A549 (cell line): ENCODE measurements at regions not wholly inside any gene's neighbourhood (a gene's known extent, or its start where the extent isn't known, plus 50 kb on each side); places are given as distances from the start of the nearest gene placed in this dataset.

Experiments
- ATAC-seq, 2 experiments: fragments of 200-7000 bp in 1 of 2; fragments of >200 bp in 1 of 2; cut with Nextera tagmentation in 1 of 2; cut with Tn5 transposase in 1 of 2; 3 replicates each; pipeline versions ENCODE4 v1.8.0 to v1.9.1; 2018 to 2020; ENCODE audit warnings: mild to moderate bottlenecking in 1 of 2, moderate library complexity in 1 of 2
- CTCF ChIA-PET: fragments of 300-600 bp; sonication (Branson Sonifier 250); formaldehyde crosslinking; extraction: SDS; loops from one replicate; lab custom pipeline; 2021; ENCODE audit warnings: antibody characterized with exemption, inconsistent platforms; lab: Yijun Ruan, JAX
- POLR2A ChIA-PET: fragments of 350-600 bp; formaldehyde crosslinking; extraction: SDS; loops from one replicate; lab custom pipeline; 2021; ENCODE audit warnings: antibody characterized with exemption, inconsistent platforms; lab: Yijun Ruan, JAX
- DNase-seq, 2 experiments: peaks; one replicate each; pipeline versions ENCODE4 v3.0.0 to v3.0.0-alpha.2; 2011 to 2016; ENCODE audit warnings: low read depth in 1 of 2, low spot score in 1 of 2
- FAIRE-seq: peaks from 2 replicates; lab custom pipeline; 2011; peaks lifted over from hg19 to GRCh38; lab: Jason Lieb, UNC
- H3K27ac ChIP-seq, 2 experiments: fragments of >200 bp; sonication (Bioruptor Twin); formaldehyde crosslinking; 3 replicates each; pipeline ENCODE4 v1.5.1; 2016 to 2017
- H3K4me1 ChIP-seq: fragments of >200 bp; sonication (Bioruptor Twin); formaldehyde crosslinking; 3 replicates; pipeline ENCODE4 v1.6.1; 2016
- H3K4me2 ChIP-seq: fragments of >200 bp; sonication (Bioruptor Twin); formaldehyde crosslinking; 3 replicates; pipeline ENCODE4 v1.6.1; 2016
- H3K4me3 ChIP-seq: fragments of >200 bp; sonication (Bioruptor Twin); formaldehyde crosslinking; 3 replicates; pipeline ENCODE4 v1.5.1; 2016
- H3K9me3 ChIP-seq: fragments of >200 bp; sonication (Bioruptor Twin); formaldehyde crosslinking; 3 replicates; pipeline ENCODE4 v1.6.1; 2016
- CBX2 ChIP-seq: fragments of 200-600 bp; sonication (generic); IDR thresholded peaks from 2 replicates; pipeline ENCODE4 v1.6.1; 2016; ENCODE audit warnings: low read depth, mild to moderate bottlenecking, borderline replicate concordance
- CHD2 ChIP-seq: fragments of 150-350 bp; IDR thresholded peaks from 2 replicates; pipeline ENCODE4 v1.6.1; 2014; ENCODE audit warnings: low read length; ENCODE audit not compliant: partially characterized antibody
- CHD4 ChIP-seq: fragments of 200-600 bp; sonication (generic); IDR thresholded peaks from 2 replicates; pipeline ENCODE4 v1.6.1; 2016; ENCODE audit warnings: antibody characterized with exemption, mild to moderate bottlenecking, borderline replicate concordance
- EHF ChIP-seq: fragments of 250-450 bp; sonication (Bioruptor Pico); IDR thresholded peaks from 2 replicates; pipeline ENCODE4 v1.5.0; 2020; ENCODE audit warnings: mild to moderate bottlenecking
- ESRRA ChIP-seq: fragments of 150-350 bp; IDR thresholded peaks from 2 replicates; pipeline ENCODE4 v1.6.1; 2014; ENCODE audit warnings: mild to moderate bottlenecking, low read length, borderline replicate concordance
- FOSB ChIP-seq: fragments of 250-450 bp; sonication (Bioruptor Pico); IDR thresholded peaks from 2 replicates; pipeline ENCODE4 v1.5.0; 2020; ENCODE audit warnings: mild to moderate bottlenecking, moderate library complexity
- FOXS1 ChIP-seq: fragments of 250-450 bp; sonication (Bioruptor Pico); IDR thresholded peaks from 2 replicates; pipeline ENCODE4 v1.5.0; 2020; ENCODE audit warnings: mild to moderate bottlenecking, moderate library complexity
- HOXA7 ChIP-seq: fragments of 250-450 bp; sonication (Bioruptor Pico); IDR thresholded peaks from 2 replicates; pipeline ENCODE4 v1.5.0; 2020; ENCODE audit warnings: mild to moderate bottlenecking, moderate library complexity
- KDM1A ChIP-seq: fragments of 200-600 bp; sonication (generic); IDR thresholded peaks from 2 replicates; pipeline ENCODE4 v1.6.1; 2016; ENCODE audit warnings: low read depth, mild to moderate bottlenecking
- MAFK ChIP-seq: fragments of 450-650 bp; IDR thresholded peaks from 2 replicates; pipeline ENCODE4 v1.6.1; 2014; ENCODE audit not compliant: partially characterized antibody
- MAZ ChIP-seq: fragments of 150-350 bp; IDR thresholded peaks from 2 replicates; pipeline ENCODE4 v1.6.1; 2014; ENCODE audit warnings: antibody characterized with exemption, low read depth, low read length, borderline replicate concordance
- MYC ChIP-seq: IDR thresholded peaks from 2 replicates; pipeline ENCODE4 v1.6.1; 2012; ENCODE audit warnings: mild to moderate bottlenecking, inconsistent platforms, low read length, improper control_type of control experiment, borderline replicate concordance
- NFE2L2 ChIP-seq: fragments of 150-350 bp; conservative IDR thresholded peaks from 2 replicates; pipeline ENCODE4 v1.6.1; 2014; ENCODE audit warnings: low read length
- POLR2A ChIP-seq: IDR thresholded peaks from 2 replicates; pipeline ENCODE4 v1.6.1; 2012; ENCODE audit warnings: mild to moderate bottlenecking, low read length
- RARB ChIP-seq: fragments of 250-450 bp; sonication (Bioruptor Pico); IDR thresholded peaks from 2 replicates; pipeline ENCODE4 v1.8.0; 2021; ENCODE audit warnings: mild to moderate bottlenecking, moderate library complexity
- RCOR1 ChIP-seq: fragments of 150-350 bp; IDR thresholded peaks from 2 replicates; pipeline ENCODE4 v1.6.1; 2014; ENCODE audit warnings: antibody characterized with exemption, low read length, low read depth
- RFX5 ChIP-seq: fragments of 450-650 bp; IDR thresholded peaks from 2 replicates; pipeline ENCODE4 v1.7.1; 2014; ENCODE audit warnings: antibody characterized with exemption, mild to moderate bottlenecking, moderate library complexity
- RNF2 ChIP-seq: fragments of 200-600 bp; sonication (generic); IDR thresholded peaks from 2 replicates; pipeline ENCODE4 v1.6.1; 2016; ENCODE audit warnings: low read depth, mild to moderate bottlenecking, antibody characterized with exemption, moderate library complexity, borderline replicate concordance
- SMC3 ChIP-seq: fragments of >200 bp; sonication (Bioruptor Twin); formaldehyde crosslinking; IDR thresholded peaks from 3 replicates; pipeline ENCODE4 v1.6.1; 2018; ENCODE audit warnings: inconsistent platforms
- TP53 ChIP-seq: fragments of 250-450 bp; sonication (Bioruptor Pico); IDR thresholded peaks from 2 replicates; pipeline ENCODE4 v1.5.0; 2021; ENCODE audit warnings: mild to moderate bottlenecking, moderate library complexity
- ZSCAN20 ChIP-seq: fragments of 250-450 bp; sonication (Bioruptor Pico); IDR thresholded peaks from 2 replicates; pipeline ENCODE4 v1.8.0; 2022; ENCODE audit warnings: mild to moderate bottlenecking, moderate library complexity
- WGBS: methylation state at CpG from one replicate; pipeline ENCODE4 v1.1.6; 2017; ENCODE audit errors: missing lambda C conversion rate; 5-methylcytosine and 5-hydroxymethylcytosine counted together
- TF ChIP-seq, protein P1 (sequence below): fragments of 450-650 bp; IDR thresholded peaks from 2 replicates; pipeline ENCODE4 v1.6.1; 2014; ENCODE audit warnings: antibody characterized with exemption
- TF ChIP-seq, protein P2 (sequence below): fragments of >200 bp; sonication (Bioruptor Twin); formaldehyde crosslinking; IDR thresholded peaks from 3 replicates; pipeline ENCODE4 v1.5.1; 2016
- TF ChIP-seq, protein P3 (sequence below): fragments of 250-450 bp; sonication (Bioruptor Pico); IDR thresholded peaks from 2 replicates; pipeline ENCODE4 v1.5.0; 2020; ENCODE audit warnings: low read depth, mild to moderate bottlenecking, moderate library complexity
- TF ChIP-seq, protein P4 (sequence below): fragments of 250-450 bp; sonication (Bioruptor Pico); IDR thresholded peaks from 2 replicates; pipeline ENCODE4 v1.5.0; 2021; ENCODE audit warnings: mild to moderate bottlenecking, moderate library complexity, borderline replicate concordance

DNA sequence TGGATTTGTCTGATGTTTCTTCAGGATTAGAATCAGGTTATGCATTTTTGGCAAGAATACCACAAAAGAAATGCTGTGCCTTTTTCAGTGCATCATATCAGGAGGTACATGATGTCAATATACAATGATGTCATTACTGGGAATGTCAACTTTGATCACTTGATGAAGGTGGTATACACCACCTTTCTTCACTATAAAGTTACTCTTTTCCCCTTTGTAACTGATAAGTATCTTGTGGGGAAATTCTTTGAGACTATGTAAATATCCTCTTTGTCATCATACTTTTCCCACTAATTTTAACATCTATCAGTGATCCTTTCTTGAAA is 65.9 kb upstream of the TCF7L2 start:
- Histone ChIP-seq H3K4me3 (no peak overlapping the region), H3K4me2 (no peak overlapping the region), H3K4me1 (no peaks in the 10 kb centered on the region), H3K27ac (no peak overlapping the region), H3K9me3 (peaks cover 11% of the 10 kb centered on the region; the same call in 2 of the 3 replicates)
- peak; percentile 46 for FAIRE-seq
- POLR2A ChIA-PET: no interaction called here
- TF ChIP-seq, protein P1, sequence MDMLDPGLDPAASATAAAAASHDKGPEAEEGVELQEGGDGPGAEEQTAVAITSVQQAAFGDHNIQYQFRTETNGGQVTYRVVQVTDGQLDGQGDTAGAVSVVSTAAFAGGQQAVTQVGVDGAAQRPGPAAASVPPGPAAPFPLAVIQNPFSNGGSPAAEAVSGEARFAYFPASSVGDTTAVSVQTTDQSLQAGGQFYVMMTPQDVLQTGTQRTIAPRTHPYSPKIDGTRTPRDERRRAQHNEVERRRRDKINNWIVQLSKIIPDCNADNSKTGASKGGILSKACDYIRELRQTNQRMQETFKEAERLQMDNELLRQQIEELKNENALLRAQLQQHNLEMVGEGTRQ: no peak
- no peak for TF ChIP-seq HOXA7
- TF ChIP-seq CHD4: no peak
- no peak for TF ChIP-seq EHF (CRISPR knock-in tag)
- TF ChIP-seq KDM1A: no peak
- no peak for TF ChIP-seq RFX5
- TF ChIP-seq, protein P2, sequence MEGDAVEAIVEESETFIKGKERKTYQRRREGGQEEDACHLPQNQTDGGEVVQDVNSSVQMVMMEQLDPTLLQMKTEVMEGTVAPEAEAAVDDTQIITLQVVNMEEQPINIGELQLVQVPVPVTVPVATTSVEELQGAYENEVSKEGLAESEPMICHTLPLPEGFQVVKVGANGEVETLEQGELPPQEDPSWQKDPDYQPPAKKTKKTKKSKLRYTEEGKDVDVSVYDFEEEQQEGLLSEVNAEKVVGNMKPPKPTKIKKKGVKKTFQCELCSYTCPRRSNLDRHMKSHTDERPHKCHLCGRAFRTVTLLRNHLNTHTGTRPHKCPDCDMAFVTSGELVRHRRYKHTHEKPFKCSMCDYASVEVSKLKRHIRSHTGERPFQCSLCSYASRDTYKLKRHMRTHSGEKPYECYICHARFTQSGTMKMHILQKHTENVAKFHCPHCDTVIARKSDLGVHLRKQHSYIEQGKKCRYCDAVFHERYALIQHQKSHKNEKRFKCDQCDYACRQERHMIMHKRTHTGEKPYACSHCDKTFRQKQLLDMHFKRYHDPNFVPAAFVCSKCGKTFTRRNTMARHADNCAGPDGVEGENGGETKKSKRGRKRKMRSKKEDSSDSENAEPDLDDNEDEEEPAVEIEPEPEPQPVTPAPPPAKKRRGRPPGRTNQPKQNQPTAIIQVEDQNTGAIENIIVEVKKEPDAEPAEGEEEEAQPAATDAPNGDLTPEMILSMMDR: no peak
- TF ChIP-seq RARB (CRISPR knock-in tag): no peak
- TF ChIP-seq MYC: no peak
- no peak for TF ChIP-seq MAFK
- TF ChIP-seq CBX2: no peak
- no peak for TF ChIP-seq SMC3
- TF ChIP-seq, protein P3, sequence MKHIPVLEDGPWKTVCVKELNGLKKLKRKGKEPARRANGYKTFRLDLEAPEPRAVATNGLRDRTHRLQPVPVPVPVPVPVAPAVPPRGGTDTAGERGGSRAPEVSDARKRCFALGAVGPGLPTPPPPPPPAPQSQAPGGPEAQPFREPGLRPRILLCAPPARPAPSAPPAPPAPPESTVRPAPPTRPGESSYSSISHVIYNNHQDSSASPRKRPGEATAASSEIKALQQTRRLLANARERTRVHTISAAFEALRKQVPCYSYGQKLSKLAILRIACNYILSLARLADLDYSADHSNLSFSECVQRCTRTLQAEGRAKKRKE: no peak
- no peak for TF ChIP-seq MAZ
- no peak for TF ChIP-seq TP53 (CRISPR knock-in tag)
- no peak for TF ChIP-seq RCOR1
- no peak for TF ChIP-seq ESRRA
- TF ChIP-seq, protein P4, sequence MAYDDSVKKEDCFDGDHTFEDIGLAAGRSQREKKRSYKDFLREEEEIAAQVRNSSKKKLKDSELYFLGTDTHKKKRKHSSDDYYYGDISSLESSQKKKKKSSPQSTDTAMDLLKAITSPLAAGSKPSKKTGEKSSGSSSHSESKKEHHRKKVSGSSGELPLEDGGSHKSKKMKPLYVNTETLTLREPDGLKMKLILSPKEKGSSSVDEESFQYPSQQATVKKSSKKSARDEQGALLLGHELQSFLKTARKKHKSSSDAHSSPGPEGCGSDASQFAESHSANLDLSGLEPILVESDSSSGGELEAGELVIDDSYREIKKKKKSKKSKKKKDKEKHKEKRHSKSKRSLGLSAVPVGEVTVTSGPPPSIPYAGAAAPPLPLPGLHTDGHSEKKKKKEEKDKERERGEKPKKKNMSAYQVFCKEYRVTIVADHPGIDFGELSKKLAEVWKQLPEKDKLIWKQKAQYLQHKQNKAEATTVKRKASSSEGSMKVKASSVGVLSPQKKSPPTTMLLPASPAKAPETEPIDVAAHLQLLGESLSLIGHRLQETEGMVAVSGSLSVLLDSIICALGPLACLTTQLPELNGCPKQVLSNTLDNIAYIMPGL (CRISPR knock-in tag): no peak
- no peak for TF ChIP-seq FOXS1 (CRISPR knock-in tag)
- CTCF ChIA-PET: interaction anchor here (1.4 kb wide), 1 partner anchor 15 kb away, joined by 3 read pairs; no protein-coding TSS in a partner anchor
- no peak for ATAC-seq
- no peak for DNase-seq

DNA sequence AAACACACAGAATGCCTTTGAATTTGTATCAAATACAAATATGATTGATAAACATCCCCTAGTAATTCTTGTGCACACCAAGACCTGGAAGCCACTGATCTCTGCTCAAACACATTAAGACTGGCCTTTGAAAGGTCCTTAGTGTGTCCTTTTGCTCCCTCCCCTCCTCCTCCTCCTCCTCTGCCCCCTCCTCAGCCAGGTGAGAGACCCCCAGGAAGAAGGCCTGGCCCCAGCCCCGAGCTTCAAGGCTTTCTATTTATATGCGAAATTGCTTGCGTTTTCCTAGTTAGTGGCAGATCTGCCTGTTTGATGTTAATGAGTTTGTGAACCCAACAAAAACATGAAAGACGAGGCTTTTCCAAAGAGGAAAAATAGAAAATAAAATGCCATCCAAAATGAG is 63.6 kb upstream of the TCF7L2 start:
- no peak for TF ChIP-seq RARB (CRISPR knock-in tag)
- TF ChIP-seq POLR2A: no peak
- no peak for TF ChIP-seq MYC
- no peak for TF ChIP-seq EHF (CRISPR knock-in tag)
- TF ChIP-seq MAFK: no peak
- no peak for TF ChIP-seq FOSB (CRISPR knock-in tag)
- TF ChIP-seq RNF2: no peak
- no peak for TF ChIP-seq NFE2L2
- no peak for TF ChIP-seq CHD2
- no peak for TF ChIP-seq HOXA7
- no peak for TF ChIP-seq ZSCAN20 (CRISPR knock-in tag)
- no peak for TF ChIP-seq MAZ
- WGBS: 82% methylated on average over 4 of the region's 4 CpGs
- Histone ChIP-seq H3K9me3 (peaks cover 11% of the 10 kb centered on the region; the same call in 2 of the 3 replicates), H3K27ac (no peak overlapping the region), H3K4me2 (no peak overlapping the region), H3K4me1 (no peaks in the 10 kb centered on the region), H3K4me3 (no peak overlapping the region)
- no peak for DNase-seq
- no peak for FAIRE-seq
- ChIA-PET CTCF (no interaction called here), POLR2A (no interaction called here)
- no peak for ATAC-seq
